Skeletal muscle tissue (tissue), 3 donors: ENCODE measurements at regions not wholly inside any gene's neighbourhood (a gene's known extent, or its start where the extent isn't known, plus 50 kb on each side); places are given as distances from the start of the nearest gene placed in this dataset.

ENCODE experiments used
- H3K27ac ChIP-seq: one replicate; pipeline ENCODE4 v1.7.0; 2013; ENCODE audit warnings: mild to moderate bottlenecking, low read depth, low read length, inconsistent platforms
- H3K27me3 ChIP-seq, 3 donors: one replicate each; pipeline ENCODE4 v1.7.0; 2013; ENCODE audit warnings: low read length in 3 of 3; ENCODE audit not compliant: control insufficient read depth in 3 of 3, insufficient read depth in 3 of 3
- H3K36me3 ChIP-seq, 3 donors: one replicate each; pipeline ENCODE4 v1.7.0; 2013; ENCODE audit warnings: low read length in 3 of 3; ENCODE audit not compliant: control insufficient read depth in 3 of 3, insufficient read depth in 3 of 3
- H3K4me1 ChIP-seq, 3 donors: one replicate each; pipeline ENCODE4 v1.7.0; 2013; ENCODE audit warnings: low read length in 3 of 3, mild to moderate bottlenecking in 3 of 3; ENCODE audit not compliant: control insufficient read depth in 3 of 3, insufficient read depth in 3 of 3
- H3K4me3 ChIP-seq, 3 donors: one replicate each; pipeline ENCODE4 v1.7.0; 2013; ENCODE audit warnings: low read length in 3 of 3
- H3K9ac ChIP-seq, 3 donors: one replicate each; pipeline ENCODE4 v1.7.0; 2013; ENCODE audit warnings: low read length in 3 of 3, mild to moderate bottlenecking in 3 of 3, moderate library complexity in 2 of 3, low read depth in 1 of 3
- H3K9me3 ChIP-seq, 3 donors: one replicate each; pipeline ENCODE4 v1.7.0; 2013; ENCODE audit warnings: low read length in 3 of 3; ENCODE audit not compliant: control insufficient read depth in 3 of 3
- donor health status: Osteomylitis.

- H3K9ac ChIP-seq, result no peak overlapping the region
- H3K4me1 ChIP-seq, result peaks cover 3 to 10% (median 3%) of the 10 kb centered on the region in 3 donors
- H3K27ac ChIP-seq, result no peak overlapping the region
- no peaks in the 10 kb centered on the region for H3K27me3 ChIP-seq
- no peak overlapping the region for H3K4me3 ChIP-seq
- no peaks in the 10 kb centered on the region for H3K9me3 ChIP-seq
- H3K36me3 ChIP-seq, result no peaks in the 10 kb centered on the region
These were observed 664.9 kb upstream of the CITED2 start for GRCh38 chr6:140039364-140039763.

GRCh38 chr6:140036196-140036595 lies 661.7 kb upstream of the CITED2 start:
- H3K27me3 ChIP-seq, result no peaks in the 10 kb centered on the region
- H3K36me3 ChIP-seq, result no peaks in the 10 kb centered on the region
- no peak overlapping the region for H3K27ac ChIP-seq
- H3K9ac ChIP-seq, result no peak overlapping the region
- no peak overlapping the region for H3K4me3 ChIP-seq
- no peaks in the 10 kb centered on the region for H3K9me3 ChIP-seq
- H3K4me1 ChIP-seq, result no peaks in the 10 kb centered on the region

GRCh38 chr6:140032189-140032588 lies 657.7 kb upstream of the CITED2 start:
- Histone ChIP-seq H3K4me3 (no peak overlapping the region), H3K9ac (no peak overlapping the region), H3K4me1 (no peaks in the 10 kb centered on the region), H3K9me3 (no peaks in the 10 kb centered on the region), H3K27ac (no peak overlapping the region), H3K36me3 (no peaks in the 10 kb centered on the region), H3K27me3 (no peaks in the 10 kb centered on the region)

GRCh38 chr6:140029551-140029950 lies 655.1 kb upstream of the CITED2 start:
- Histone ChIP-seq H3K9me3 (no peaks in the 10 kb centered on the region), H3K4me1 (no peaks in the 10 kb centered on the region), H3K27ac (no peak overlapping the region), H3K9ac (no peak overlapping the region), H3K4me3 (no peak overlapping the region), H3K36me3 (no peaks in the 10 kb centered on the region), H3K27me3 (no peaks in the 10 kb centered on the region)

GRCh38 chr6:140027219-140027618 lies 652.8 kb upstream of the CITED2 start:
- Histone ChIP-seq H3K36me3 (no peaks in the 10 kb centered on the region), H3K27ac (no peak overlapping the region), H3K9ac (no peak overlapping the region), H3K4me3 (no peak overlapping the region), H3K27me3 (no peaks in the 10 kb centered on the region), H3K9me3 (no peaks in the 10 kb centered on the region), H3K4me1 (no peaks in the 10 kb centered on the region)

GRCh38 chr6:140026546-140026945 lies 652.1 kb upstream of the CITED2 start:
- no peak overlapping the region for H3K4me3 ChIP-seq
- H3K27ac ChIP-seq, result no peak overlapping the region
- H3K4me1 ChIP-seq, result no peaks in the 10 kb centered on the region
- no peaks in the 10 kb centered on the region for H3K36me3 ChIP-seq
- H3K27me3 ChIP-seq, result no peaks in the 10 kb centered on the region
- H3K9ac ChIP-seq, result no peak overlapping the region
- H3K9me3 ChIP-seq, result no peaks in the 10 kb centered on the region

GRCh38 chr6:140025171-140025570 lies 650.7 kb upstream of the CITED2 start:
- Histone ChIP-seq H3K27ac (no peak overlapping the region), H3K36me3 (no peaks in the 10 kb centered on the region), H3K9ac (no peak overlapping the region), H3K27me3 (no peaks in the 10 kb centered on the region), H3K4me3 (no peak overlapping the region), H3K9me3 (no peaks in the 10 kb centered on the region), H3K4me1 (no peaks in the 10 kb centered on the region)

- Histone ChIP-seq H3K4me1 (no peaks in the 10 kb centered on the region), H3K27ac (no peak overlapping the region), H3K27me3 (no peaks in the 10 kb centered on the region), H3K9me3 (no peaks in the 10 kb centered on the region), H3K36me3 (no peaks in the 10 kb centered on the region), H3K9ac (no peak overlapping the region), H3K4me3 (no peak overlapping the region)
These were observed 645.9 kb upstream of the CITED2 start for GRCh38 chr6:140020207-140020791.

GRCh38 chr6:140018588-140018987 lies 644.1 kb upstream of the CITED2 start:
- Histone ChIP-seq H3K27me3 (no peaks in the 10 kb centered on the region), H3K4me3 (no peak overlapping the region), H3K27ac (no peak overlapping the region), H3K4me1 (no peaks in the 10 kb centered on the region), H3K36me3 (no peaks in the 10 kb centered on the region), H3K9me3 (no peaks in the 10 kb centered on the region), H3K9ac (no peak overlapping the region)

- no peaks in the 10 kb centered on the region for H3K36me3 ChIP-seq
- no peaks in the 10 kb centered on the region for H3K9me3 ChIP-seq
- H3K9ac ChIP-seq, result no peak overlapping the region
- no peak overlapping the region for H3K27ac ChIP-seq
- no peaks in the 10 kb centered on the region for H3K4me1 ChIP-seq
- H3K27me3 ChIP-seq, result no peaks in the 10 kb centered on the region
- no peak overlapping the region for H3K4me3 ChIP-seq
These were observed 643.0 kb upstream of the CITED2 start for GRCh38 chr6:140017470-140017869.

- H3K9ac ChIP-seq, result no peak overlapping the region
- H3K27me3 ChIP-seq, result no peaks in the 10 kb centered on the region
- no peak overlapping the region for H3K27ac ChIP-seq
- H3K36me3 ChIP-seq, result no peaks in the 10 kb centered on the region
- H3K4me1 ChIP-seq, result peaks cover 0 to 5% (median 4%) of the 10 kb centered on the region in 3 donors
- no peaks in the 10 kb centered on the region for H3K9me3 ChIP-seq
- no peak overlapping the region for H3K4me3 ChIP-seq
These were observed 637.7 kb upstream of the CITED2 start for GRCh38 chr6:140012150-140012549.
